ENCODE measurements at regions not wholly inside any gene's neighbourhood (a gene's known extent, or its start where the extent isn't known, plus 50 kb on each side); places are given as distances from the start of the nearest gene placed in this dataset.

- no peak for TF ChIP-seq POLR2A (IDR thresholded peaks at IDR 0.05; ENCODE audit: extremely low read depth, insufficient read length)
- no peak for TF ChIP-seq CTCF (IDR thresholded peaks at IDR 0.05; ENCODE audit: low read depth, low read length)
These were observed 785.5 kb upstream of the RBFOX1 start for GRCh38 chr16:6547131-6547530.
